Tibial artery (tissue), 4 donors: ENCODE measurements at regions not wholly inside any gene's neighbourhood (a gene's known extent, or its start where the extent isn't known, plus 50 kb on each side); places are given as distances from the start of the nearest gene placed in this dataset.
"Not testable (repeated sequence)": the region's sequence is repeated elsewhere in the genome, so short reads cannot be mapped to it uniquely, and the experiment has no call there.

Source experiments
- DNase-seq, 2 donors: peaks; one replicate each; pipeline ENCODE4 v3.0.0-alpha.2; 2019
- H3K27ac ChIP-seq, 2 donors: fragments of 200-600 bp; sonication (generic) in 1 of 2; 1 replicate in 1 of 2; 2 replicates in 1 of 2; pipeline ENCODE4 v1.5.1; 2018 to 2019; ENCODE audit warnings: mild to moderate bottlenecking in 1 of 2
- H3K27me3 ChIP-seq, 2 donors: fragments of 200-600 bp; sonication (generic) in 1 of 2; one replicate each; pipeline versions ENCODE4 v1.5.1 to v1.6.0; 2016 to 2019
- H3K36me3 ChIP-seq, 3 donors: fragments of 200-600 bp; sonication (generic) in 2 of 3; one replicate each; pipeline ENCODE4 v1.5.1; 2016 to 2019; ENCODE audit warnings: mild to moderate bottlenecking in 2 of 3
- H3K4me1 ChIP-seq, 4 donors: fragments of 200-600 bp; sonication (generic) in 2 of 4; 1 replicate in 3 of 4; 2 replicates in 1 of 4; pipeline ENCODE4 v1.5.1; 2016 to 2019
- H3K4me3 ChIP-seq, 2 donors: fragments of 200-600 bp; sonication (generic) in 1 of 2; 1 replicate in 1 of 2; 2 replicates in 1 of 2; pipeline ENCODE4 v1.5.1; 2018 to 2019; ENCODE audit warnings: mild to moderate bottlenecking in 2 of 2
- H3K9me3 ChIP-seq, 3 donors: fragments of 200-600 bp; sonication (generic) in 1 of 3; one replicate each; pipeline ENCODE4 v1.5.1; 2016 to 2019
- CTCF ChIP-seq, 2 experiments: fragments of 200-600 bp in 1 of 2; fragments of 450-650 bp in 1 of 2; IDR thresholded peaks; one replicate each; pipeline ENCODE4 v1.5.1; 2017 to 2019; ENCODE audit warnings: antibody characterized with exemption in 2 of 2, mild to moderate bottlenecking in 1 of 2, moderate library complexity in 1 of 2
- intact Hi-C: fragments of 100-400 bp; cut with DNase I; formaldehyde crosslinking; loops from one replicate; pipeline ENCODE4 v1.15.0; 2023; ENCODE audit warnings: low total_unique reads

- peaks cover 0 to 21% (median 9%) of the 10 kb centered on the region in 3 donors for H3K36me3 ChIP-seq
- no peak for DNase-seq
Measured at GRCh38 chr15:84402856-84403608, 167.5 kb downstream of the GOLGA6L4 start.

GRCh38 chr15:84409357-84409756 is 173.8 kb downstream of the GOLGA6L4 start:
- intact Hi-C loops, DNase-seq, H3K27ac ChIP-seq, H3K4me3 ChIP-seq, H3K4me1 ChIP-seq, H3K9me3 ChIP-seq, H3K36me3 ChIP-seq, H3K27me3 ChIP-seq: not testable (repeated sequence)

More at GRCh38 chr15:84402856-84403608, 167.5 kb downstream of the GOLGA6L4 start:
- intact Hi-C loops, result no loop called here
- no peaks in the 10 kb centered on the region for H3K9me3 ChIP-seq
- TF ChIP-seq CTCF (IDR thresholded peaks at IDR 0.05), result no peak
- no peak overlapping the region for H3K27ac ChIP-seq
- H3K27me3 ChIP-seq, result no peaks in the 10 kb centered on the region
- H3K4me1 ChIP-seq, result no peaks in the 10 kb centered on the region
- H3K4me3 ChIP-seq, result no peak overlapping the region

- H3K27ac ChIP-seq, result peak overlapping the region; percentile 67
- DNase-seq, intact Hi-C loops, H3K4me1 ChIP-seq, H3K27me3 ChIP-seq, H3K36me3 ChIP-seq, H3K9me3 ChIP-seq: not testable (repeated sequence)
- peak overlapping the region; percentile 45 to 46 for H3K4me3 ChIP-seq
Measured at GRCh38 chr15:84421513-84422181, 179.2 kb upstream of the ZSCAN2 start.

DNA sequence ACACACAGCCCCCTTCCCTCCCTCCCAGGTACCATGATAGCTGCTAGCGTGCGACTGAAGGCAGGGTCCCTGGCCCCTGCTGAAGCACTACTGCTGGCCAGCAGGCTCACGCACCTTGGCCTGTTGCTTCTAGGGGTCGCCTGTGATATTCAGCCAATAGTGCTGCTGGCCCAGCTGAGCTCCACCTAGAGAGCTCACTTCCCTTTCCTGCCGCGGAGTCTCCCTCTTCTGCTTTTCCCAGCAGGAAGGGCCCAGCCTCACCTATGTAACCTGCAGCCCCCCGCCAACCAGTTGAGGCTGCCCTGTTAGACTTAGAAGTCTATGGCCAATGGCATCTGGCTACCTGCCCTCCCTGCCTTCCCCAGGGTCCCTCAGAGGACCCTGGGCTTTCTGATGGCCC is 175.5 kb upstream of the ZSCAN2 start:
- H3K9me3 ChIP-seq, result not testable (repeated sequence)

GRCh38 chr15:84473305-84473877 is 127.4 kb upstream of the ZSCAN2 start:
- H3K9me3 ChIP-seq, intact Hi-C loops: not testable (repeated sequence)

More for the DNA sequence above, 175.5 kb upstream of the ZSCAN2 start:
- H3K27ac ChIP-seq, H3K4me3 ChIP-seq, H3K36me3 ChIP-seq, DNase-seq, H3K27me3 ChIP-seq, intact Hi-C loops, H3K4me1 ChIP-seq: not testable (repeated sequence)

GRCh38 chr15:84476364-84477033 is 124.3 kb upstream of the ZSCAN2 start:
- H3K27me3 ChIP-seq, H3K9me3 ChIP-seq, H3K4me3 ChIP-seq, H3K4me1 ChIP-seq, DNase-seq, H3K27ac ChIP-seq, H3K36me3 ChIP-seq, intact Hi-C loops: not testable (repeated sequence)

More at GRCh38 chr15:84473305-84473877, 127.4 kb upstream of the ZSCAN2 start:
- not testable (repeated sequence) for H3K36me3 ChIP-seq, H3K27ac ChIP-seq, DNase-seq, H3K4me1 ChIP-seq, H3K27me3 ChIP-seq, H3K4me3 ChIP-seq

GRCh38 chr15:84477550-84477949 is 123.3 kb upstream of the ZSCAN2 start:
- H3K4me3 ChIP-seq, H3K27ac ChIP-seq, H3K9me3 ChIP-seq, intact Hi-C loops, DNase-seq, H3K36me3 ChIP-seq, H3K4me1 ChIP-seq, H3K27me3 ChIP-seq: not testable (repeated sequence)

GRCh38 chr15:84480174-84480681 is 120.6 kb upstream of the ZSCAN2 start:
- H3K36me3 ChIP-seq, intact Hi-C loops: not testable (repeated sequence)

DNA sequence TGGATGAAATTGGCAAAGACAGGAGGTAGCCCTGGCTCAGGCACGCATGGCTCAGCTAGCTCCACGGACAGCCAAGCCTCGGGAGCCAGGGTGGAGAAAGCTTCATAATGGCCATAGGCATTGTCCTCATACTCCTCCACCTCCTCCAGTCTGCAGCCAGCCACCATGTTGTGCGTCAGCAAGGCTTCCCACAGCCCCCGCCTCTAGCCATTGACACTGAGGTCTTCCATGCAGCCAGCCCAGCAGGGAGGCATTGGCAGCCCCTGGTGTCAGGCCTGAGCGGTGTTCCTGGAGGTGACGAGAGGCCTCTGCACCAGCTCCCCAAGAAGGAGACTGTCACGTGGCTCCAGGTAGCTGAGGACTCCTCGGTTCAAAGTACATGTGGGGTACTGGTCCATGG is 117.0 kb upstream of the ZSCAN2 start:
- DNase-seq, H3K27me3 ChIP-seq, intact Hi-C loops, H3K9me3 ChIP-seq, H3K4me1 ChIP-seq, H3K27ac ChIP-seq, H3K36me3 ChIP-seq, H3K4me3 ChIP-seq: not testable (repeated sequence)

More at GRCh38 chr15:84480174-84480681, 120.6 kb upstream of the ZSCAN2 start:
- not testable (repeated sequence) for DNase-seq, H3K27me3 ChIP-seq, H3K4me1 ChIP-seq, H3K27ac ChIP-seq, H3K4me3 ChIP-seq, H3K9me3 ChIP-seq

DNA sequence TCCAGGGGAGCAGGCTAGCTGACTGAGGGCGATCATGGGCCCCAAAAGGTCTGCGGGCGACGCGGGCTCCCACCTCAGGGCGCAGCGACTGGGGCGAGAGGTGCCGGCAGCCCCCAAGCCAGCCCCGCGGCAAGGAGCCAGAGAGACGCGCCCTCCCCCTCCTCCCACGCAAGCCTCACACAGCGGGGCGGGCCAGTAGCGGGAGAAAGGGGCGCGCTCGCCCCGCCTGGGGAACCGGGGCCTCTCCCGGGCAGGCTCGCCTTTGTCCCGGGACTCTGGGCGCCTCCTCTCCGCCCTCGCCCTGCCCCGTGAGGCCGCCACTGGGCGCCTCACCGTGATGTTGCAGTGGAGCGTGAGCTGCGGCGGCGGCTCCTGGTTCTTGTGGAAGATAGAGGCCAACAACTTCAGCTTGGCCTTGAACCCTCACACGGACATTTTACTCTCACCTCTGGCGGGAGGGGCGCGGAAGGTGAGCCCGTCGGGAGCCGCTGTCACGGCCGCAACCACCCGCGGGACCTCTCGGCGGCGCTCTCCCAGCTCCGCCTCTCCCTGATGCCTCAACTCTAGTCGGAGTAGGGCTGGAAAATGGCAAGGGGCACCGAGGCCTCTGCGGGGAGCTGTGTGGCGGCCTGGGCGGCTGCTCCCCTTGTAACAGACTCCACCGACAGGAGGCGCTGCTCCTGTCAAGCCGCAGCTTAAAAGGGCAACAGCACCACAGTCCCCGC is 100.5 kb upstream of the ZSCAN2 start:
- H3K27me3 ChIP-seq, H3K36me3 ChIP-seq, H3K4me1 ChIP-seq, H3K9me3 ChIP-seq, intact Hi-C loops: not testable (repeated sequence)
- DNase-seq, result peak; percentile 20 to 49
- Histone ChIP-seq H3K27ac (peak overlapping the region; percentile 70 to 75), H3K4me3 (peak overlapping the region; percentile 44 to 53)

DNA sequence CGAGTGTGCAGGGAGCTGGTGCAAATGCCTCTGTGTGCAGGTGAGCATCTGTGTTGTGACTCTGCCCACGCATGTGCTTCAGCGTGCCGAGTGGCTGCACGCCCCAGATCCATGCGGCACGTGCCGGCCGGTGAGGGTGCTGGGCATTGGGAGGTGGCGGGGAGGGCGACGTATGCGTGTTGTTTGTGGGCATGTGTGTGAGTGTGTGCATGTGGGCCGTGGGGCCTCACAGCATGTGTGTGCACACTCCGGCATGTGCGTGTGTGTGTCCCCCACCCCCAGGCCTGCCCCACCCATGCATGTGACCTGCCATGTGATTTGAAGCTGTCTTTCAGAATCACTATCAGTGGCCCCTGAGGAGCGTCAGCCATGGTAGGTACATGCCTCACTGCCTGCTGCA is 97.7 kb upstream of the ZSCAN2 start:
- H3K4me3 ChIP-seq, H3K4me1 ChIP-seq, intact Hi-C loops, H3K27ac ChIP-seq, DNase-seq, H3K27me3 ChIP-seq, H3K9me3 ChIP-seq, H3K36me3 ChIP-seq: not testable (repeated sequence)

GRCh38 chr15:84505552-84505951 is 95.3 kb upstream of the ZSCAN2 start:
- DNase-seq, H3K9me3 ChIP-seq, H3K27me3 ChIP-seq, H3K4me1 ChIP-seq, H3K36me3 ChIP-seq, intact Hi-C loops, H3K27ac ChIP-seq, H3K4me3 ChIP-seq: not testable (repeated sequence)
